NCI-H146 treated with DMSO at 0.1 percent for 48 hours (cell line): ENCODE measurements at regions not wholly inside any gene's neighbourhood (a gene's known extent, or its start where the extent isn't known, plus 50 kb on each side); places are given as distances from the start of the nearest gene placed in this dataset.

ENCODE experiments used
- DNase-seq: peaks from one replicate; lab custom pipeline; 2025; ENCODE audit not compliant: unreplicated experiment; lab: John Stamatoyannopoulos, UW

- no peak for DNase-seq
These were observed 161.7 kb downstream of the OPA1 start for GRCh38 chr3:193754719-193755118.

DNA sequence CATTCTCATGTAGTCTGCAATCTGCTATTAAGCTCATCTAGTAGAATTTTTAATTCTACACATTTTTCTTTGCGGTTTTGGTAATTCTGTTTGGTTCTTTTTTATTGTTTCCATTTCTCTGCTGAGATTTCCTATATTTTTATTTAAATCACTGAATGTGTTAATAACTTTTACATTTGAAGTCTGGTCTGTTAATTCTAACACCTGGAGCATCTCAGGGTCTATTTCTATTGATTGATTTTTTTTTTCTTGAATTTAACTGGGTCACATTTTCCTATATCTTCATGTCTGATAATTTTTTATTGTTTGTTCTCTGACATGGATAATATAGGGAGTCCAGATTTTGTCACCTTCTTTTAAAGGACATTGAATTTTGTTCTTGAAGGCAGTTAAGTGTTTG, 163.5 kb downstream of the OPA1 start:
- no peak for DNase-seq

GRCh38 chr3:193757457-193757856, 164.4 kb downstream of the OPA1 start:
- no peak for DNase-seq

DNA sequence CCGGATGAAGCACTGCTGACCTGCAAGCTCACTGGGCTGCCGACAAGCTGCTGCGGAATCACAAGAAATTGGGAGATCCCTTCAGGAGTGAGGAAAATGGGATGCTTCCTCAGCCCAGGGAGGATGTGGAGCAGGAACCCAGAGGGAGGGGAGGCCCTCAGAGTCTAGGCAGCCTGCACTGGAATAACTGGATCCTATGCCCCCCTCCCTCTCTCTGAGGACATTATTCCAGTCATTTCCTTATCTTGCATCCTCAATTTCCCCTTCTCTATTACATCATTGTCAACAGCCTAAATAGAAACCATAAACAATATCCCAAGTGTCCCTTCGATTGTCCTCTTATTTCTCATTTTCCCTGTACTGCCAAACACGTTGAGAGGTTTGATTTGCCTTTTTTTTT, 169.0 kb downstream of the OPA1 start:
- no peak for DNase-seq

DNA sequence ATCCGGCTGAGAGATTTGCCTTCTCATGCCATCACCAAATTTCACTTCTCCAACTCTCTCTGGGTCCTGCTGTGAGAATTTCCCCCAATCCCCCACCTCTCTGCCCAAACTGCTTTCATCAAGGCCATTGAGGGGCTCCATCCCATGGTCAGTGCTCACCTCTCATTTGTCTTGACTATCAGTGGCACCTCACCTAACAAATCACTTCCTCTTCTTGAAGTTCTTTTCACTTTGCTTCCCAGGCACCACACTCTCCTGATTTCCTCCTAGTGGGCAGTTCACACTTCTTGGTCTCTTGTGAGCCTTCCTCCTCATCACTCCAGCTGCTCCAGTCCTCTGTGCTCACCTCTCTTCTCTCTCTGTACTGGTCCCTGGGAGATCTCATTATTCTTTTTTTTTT, 169.6 kb downstream of the OPA1 start:
- no peak for DNase-seq

- no peak for DNase-seq
These were observed 172.0 kb downstream of the OPA1 start for GRCh38 chr3:193764959-193765358.

- no peak for DNase-seq
These were observed 174.5 kb downstream of the OPA1 start for GRCh38 chr3:193767353-193768069.

DNA sequence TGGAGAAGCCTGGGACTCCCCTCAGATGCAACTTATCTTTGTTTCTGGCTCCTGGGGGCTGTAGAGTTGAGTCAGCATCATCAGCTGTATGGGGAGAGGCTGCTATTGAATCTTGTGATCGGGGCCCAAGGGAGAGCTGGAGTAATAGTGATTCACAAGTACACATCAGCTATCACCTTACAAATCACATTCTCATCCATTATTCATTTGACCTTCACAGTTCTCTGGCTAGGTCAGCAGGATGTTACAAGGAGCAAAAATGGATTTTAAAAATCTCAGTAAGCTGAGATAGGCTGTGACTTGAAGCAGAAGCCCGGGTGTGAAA, 175.0 kb downstream of the OPA1 start:
- no peak for DNase-seq

GRCh38 chr3:193769437-193769836, 176.4 kb downstream of the OPA1 start:
- DNase-seq: no peak

DNA sequence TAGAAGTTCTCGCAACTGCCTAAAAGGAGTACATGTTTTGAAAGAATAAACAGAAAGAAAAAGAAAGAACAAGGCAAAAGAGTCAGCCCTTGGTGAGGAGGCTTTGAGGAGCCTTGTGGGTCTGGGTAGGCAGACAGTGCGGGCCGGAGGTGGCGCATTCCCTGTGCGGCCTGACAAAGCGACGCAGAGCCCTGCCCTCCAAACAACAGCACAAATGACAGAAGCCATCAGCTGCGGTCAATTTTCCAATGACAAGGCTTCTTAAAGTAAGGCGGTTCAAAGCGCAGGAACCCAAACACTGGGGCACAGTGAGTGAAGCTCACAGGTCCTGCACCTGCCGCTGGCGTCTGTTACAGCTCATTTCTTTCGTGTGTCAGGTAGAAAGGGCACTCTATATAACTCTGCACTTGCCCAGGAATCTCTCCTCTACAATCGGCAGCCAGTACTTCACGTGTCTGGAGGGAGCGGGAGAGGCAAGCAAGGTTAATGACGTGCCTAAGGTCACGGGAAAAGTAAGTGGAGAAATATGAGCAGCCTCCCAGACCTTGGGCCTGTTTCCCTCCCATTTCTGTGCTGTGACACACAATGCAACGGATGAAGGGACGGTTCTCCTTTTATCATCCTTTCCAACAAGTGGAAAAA, 178.1 kb downstream of the OPA1 start:
- DNase-seq: no peak

DNA sequence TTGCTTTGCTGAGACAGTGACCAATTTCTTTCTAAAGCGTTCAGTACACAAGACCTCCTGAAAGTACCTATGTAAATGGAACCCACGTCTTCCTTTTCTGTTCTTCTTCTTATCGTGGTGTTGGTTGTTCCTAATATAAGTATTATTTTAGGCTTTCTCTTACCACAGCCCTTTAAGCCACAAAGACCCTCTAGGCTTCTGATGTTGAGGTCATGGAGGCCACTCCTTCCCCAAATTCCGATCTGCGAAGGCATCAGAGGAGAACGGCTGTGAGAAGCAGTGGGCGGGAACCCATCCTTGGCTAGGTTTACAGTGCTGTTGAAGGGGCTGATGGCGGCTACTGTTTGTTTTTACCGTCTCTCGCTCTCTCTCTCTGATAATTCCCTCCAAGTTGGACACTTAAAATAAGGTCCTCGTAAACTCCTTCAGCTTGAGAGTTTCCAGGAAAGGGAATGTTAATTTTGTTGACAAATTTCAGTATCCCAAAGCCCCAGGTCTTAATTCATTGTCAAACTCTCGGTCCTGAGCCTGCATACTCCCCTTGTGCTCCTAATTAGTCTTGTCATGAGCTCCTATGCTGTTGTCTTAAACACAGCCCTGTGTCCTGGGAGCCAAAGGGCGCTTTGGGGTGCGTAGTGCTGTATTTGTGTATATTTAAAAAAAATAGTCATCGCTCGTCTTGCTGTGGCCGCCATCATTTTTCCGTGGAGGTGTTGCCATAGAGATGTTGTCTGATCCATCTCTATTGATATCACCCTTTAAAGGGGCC, 178.8 kb downstream of the OPA1 start:
- DNase-seq: no peak

DNA sequence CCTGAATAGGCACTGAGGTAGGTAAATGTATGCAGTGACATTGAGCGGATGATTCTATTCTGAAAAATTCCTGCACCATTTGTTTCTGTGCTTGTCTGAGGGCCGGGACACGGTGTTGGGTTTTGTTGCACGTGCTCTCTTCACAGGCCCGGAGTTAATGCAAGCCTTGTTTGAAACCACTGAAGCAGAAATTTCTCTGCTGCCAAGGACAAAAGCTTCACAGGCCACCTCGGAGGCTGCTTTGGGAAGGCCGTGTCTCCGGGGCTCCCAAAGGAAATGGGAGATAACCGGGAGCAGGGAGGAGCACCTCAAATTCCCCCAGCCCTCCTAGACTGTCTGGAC, 179.4 kb downstream of the OPA1 start:
- DNase-seq: peak; percentile 44

DNA sequence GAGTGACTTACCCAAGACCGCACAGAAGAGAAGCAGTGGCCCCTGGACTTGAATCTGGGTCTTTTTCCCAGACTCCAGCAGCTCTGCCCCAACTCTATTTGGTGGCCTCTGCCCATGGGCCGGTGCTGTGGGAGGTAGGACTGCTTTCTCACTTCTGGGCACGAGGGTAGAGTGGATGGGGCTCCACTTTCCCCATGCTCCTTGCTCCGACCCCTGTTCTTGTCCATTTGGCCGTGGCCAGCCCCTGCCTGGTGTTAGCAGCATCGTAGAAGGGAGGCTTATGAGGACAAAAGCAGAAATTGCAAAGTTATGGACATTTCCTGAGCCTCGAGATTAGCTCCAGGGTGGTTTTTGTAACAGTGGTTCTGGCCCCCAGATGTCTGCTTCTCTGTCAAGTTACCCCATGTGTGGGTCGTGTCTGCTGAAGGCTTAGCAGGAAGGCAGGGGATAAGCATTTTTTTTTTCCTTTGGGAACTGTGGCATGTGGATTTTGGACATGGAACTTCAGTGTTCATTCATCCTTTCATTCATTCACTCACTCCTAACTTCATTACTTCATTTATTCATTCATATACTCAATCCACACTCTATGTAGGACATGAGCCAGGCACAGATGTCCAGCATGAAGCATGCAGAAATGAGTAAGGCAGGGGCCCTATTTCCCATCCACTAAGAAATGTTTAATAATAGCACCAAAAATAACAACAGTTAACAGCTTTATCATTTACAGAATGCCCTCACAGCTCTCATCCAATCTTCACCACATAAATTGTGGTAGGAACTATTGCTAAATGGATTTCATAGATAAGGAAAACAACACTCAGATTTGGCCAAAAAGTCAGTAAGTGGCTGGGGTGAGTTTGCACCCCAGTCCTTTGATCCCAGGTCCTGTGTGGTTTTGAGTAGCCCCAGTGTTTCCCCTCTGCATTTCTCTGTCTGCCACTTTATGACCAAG, 180.5 kb downstream of the OPA1 start:
- DNase-seq: no peak

- DNase-seq: no peak
These were observed 181.4 kb downstream of the OPA1 start for GRCh38 chr3:193774272-193774915.

DNA sequence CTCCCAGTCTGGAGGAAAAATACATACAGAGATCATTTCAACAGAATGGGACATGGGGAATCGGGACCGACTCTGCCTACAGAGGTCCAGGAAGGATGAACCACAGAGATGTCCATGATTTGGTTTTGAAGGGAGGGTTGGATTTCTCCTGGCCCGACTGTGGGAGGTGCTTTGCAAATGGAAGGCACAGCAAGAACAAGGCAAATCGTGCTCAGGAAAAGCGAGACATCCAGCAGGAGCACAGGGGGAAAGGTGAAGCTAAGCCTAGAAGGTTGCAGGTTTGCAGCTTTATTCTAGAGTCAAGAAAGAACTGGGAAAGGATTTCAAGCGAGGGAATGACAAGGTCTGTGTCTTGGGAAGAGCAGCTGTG, 181.9 kb downstream of the OPA1 start:
- no peak for DNase-seq

GRCh38 chr3:193775421-193776077, 182.5 kb downstream of the OPA1 start:
- no peak for DNase-seq

GRCh38 chr3:193776626-193777358, 183.8 kb downstream of the OPA1 start:
- no peak for DNase-seq

GRCh38 chr3:193777524-193777923, 184.5 kb downstream of the OPA1 start:
- no peak for DNase-seq

- DNase-seq: no peak
These were observed 185.7 kb downstream of the OPA1 start for GRCh38 chr3:193778676-193779075.

DNA sequence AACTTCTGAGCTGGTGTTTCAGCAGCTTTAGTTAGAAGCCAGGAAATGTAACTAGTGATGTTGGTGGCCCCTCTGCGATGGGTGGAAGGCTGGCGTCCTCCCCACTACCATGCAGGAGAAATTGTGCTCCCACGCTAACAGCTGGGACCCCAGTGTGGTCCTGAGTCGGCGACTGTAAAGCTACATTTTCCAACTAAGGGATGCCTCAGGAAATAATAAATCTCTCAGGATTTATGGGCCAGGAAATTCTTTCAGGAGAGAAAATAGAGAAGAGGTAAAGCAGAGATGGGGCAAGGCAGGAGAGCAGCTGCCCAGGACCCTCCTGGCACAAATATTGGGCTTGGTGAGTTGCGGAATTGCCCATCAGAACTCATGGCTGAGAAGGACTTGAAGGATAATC, 186.9 kb downstream of the OPA1 start:
- no peak for DNase-seq
